NT2/D1 (cell line): ENCODE measurements at regions not wholly inside any gene's neighbourhood (a gene's known extent, or its start where the extent isn't known, plus 50 kb on each side); places are given as distances from the start of the nearest gene placed in this dataset.

ENCODE experiments used
- SUZ12 ChIP-seq: IDR thresholded peaks from 2 replicates; pipeline ENCODE4 v1.6.1; 2011; ENCODE audit not compliant: insufficient read length, insufficient read depth; ENCODE audit errors: extremely low read depth
- YY1 ChIP-seq: IDR thresholded peaks from 2 replicates; pipeline ENCODE4 v1.6.1; 2011; ENCODE audit not compliant: insufficient read length, insufficient read depth

DNA sequence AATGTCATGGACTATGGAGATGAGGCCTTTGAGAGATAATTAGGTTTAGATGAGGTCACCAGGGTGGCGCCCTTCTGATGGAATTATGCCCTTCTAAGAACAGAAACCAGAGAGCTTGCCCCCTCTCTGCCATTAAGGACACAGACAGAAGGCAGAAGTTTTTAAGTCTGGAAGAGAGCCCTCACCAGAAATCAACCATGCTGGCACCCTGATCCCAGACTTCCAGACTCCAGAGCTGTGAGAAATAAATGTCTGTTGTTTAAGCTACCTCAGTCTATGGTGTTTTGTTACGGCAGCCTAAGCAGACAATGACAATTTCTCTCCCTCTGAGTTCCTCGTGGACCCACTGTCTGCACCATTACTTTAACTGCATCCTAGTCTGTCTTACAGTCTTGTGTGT lies 382.0 kb downstream of the GXYLT1 start:
- TF ChIP-seq SUZ12 (no peak), YY1 (no peak)
